CD4-positive, alpha-beta T cell treated with Interleukin-17A for 4 hours (primary cell): ENCODE measurements at regions not wholly inside any gene's neighbourhood (a gene's known extent, or its start where the extent isn't known, plus 50 kb on each side); places are given as distances from the start of the nearest gene placed in this dataset.

Experiments used
- DNase-seq: peaks from one replicate; pipeline ENCODE4 v3.0.0-alpha.2; 2020; ENCODE audit warnings: mixed read lengths

DNA sequence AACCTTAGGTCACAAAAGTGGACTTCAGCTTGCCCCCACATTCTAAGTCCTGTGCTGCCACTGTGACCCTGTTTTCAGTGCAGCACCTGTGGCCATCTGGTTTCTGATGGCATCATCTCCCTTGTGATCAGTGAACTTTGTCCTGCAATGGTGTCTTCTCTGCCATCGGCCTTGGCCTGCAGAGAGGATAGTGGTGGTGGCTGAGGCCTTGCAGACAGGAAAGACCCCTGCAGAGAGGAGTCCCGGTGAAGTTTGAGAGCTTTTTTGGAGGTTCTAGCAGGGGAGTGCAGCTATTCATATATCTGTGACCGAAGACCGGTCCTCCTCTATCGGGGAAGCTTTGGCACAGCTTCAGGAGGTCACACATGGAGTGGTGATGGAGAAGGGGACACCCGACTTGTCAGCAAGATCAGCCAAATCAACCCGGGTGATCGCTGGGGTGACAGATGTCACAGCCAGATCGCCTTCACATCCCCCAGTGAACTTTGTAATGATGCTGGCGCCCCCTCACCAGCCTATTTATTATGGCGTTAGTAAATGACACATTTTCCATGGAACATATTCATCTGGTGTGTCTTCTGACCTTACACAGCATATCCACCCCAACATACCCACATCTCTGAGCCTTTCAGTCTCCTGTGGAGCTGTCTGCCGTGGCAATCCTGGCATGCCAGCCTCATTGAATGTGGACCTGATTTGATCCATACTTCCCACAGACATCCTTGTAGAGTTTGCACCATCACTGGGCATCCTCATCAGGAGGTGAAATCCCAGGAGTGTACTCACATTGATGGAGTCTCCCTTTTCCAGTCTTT is 136.1 kb downstream of the PAPOLA start:
- DNase-seq, result no peak

DNA sequence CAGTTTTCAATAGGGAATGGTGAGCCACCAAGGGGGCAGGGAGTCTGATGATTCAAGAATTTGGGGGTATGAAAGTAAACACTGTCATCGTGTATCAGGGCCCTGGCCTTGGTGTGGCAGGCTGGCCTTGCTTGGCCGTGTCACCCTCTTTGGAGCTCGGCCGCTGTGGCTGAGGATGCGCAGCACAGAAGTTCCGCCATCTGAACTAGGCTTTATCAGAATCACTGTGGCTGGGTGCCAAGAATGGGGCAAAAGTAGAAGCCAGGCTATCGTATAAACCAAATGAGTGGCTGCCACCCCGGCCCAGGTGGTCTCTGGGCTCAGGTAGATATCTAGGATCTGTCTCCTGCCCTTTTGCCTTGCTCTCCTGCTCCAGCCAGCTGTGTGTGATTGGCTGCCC is 137.4 kb downstream of the PAPOLA start:
- no peak for DNase-seq

DNA sequence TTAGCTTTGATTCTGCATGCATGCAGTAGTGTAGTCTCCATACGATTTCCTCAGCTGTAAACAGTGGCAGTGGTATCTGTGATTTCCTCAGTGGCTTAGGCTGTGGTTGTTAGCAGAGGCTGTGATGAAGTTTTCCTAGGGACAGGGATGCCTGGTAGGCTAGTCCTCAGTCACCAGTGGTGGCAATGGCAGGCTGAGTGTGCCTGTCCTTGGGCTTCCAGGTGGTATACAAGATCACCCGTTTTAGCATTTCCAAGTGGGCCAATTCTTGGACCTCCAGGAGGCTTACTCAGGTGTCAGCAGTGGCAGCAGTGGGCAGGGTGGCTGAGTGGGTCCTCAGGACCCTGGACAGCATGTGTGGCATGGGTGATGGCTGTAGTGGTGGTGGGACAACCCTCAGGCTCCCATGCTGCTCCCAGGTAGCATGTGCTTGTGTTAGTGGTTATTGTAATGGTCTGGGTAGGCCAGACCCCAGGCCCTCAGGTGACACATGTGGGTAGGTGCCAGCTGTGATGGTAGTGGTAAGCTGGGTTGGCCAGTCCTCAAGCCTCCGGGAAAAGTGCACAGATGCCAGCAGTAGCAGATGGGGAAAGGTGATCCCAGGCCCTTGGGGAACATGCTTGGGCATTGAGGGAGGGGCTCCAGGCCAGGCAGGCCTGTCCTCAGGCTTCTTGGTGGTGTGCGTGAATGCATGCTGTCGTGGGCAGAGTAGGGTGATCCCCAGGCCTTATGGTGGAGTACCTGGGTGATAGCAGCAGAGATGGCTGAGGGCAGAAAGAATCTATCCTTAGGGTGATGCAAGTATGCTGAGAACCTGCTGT is 146.5 kb downstream of the PAPOLA start:
- no peak for DNase-seq

DNA sequence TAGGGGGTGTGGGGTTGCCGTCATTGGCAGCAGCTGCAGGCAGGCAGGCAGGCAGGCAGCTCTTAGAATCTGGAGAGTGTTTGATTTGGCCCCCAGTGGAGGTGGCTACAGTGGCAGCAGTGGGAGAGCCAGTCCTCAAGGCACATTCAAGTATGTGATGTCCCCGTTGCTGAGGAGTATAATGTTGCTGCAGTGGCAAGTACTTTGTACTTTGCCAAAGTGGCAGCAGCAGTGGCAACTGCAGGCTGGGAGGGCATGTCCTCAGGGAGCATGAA is 147.1 kb downstream of the PAPOLA start:
- no peak for DNase-seq

DNA sequence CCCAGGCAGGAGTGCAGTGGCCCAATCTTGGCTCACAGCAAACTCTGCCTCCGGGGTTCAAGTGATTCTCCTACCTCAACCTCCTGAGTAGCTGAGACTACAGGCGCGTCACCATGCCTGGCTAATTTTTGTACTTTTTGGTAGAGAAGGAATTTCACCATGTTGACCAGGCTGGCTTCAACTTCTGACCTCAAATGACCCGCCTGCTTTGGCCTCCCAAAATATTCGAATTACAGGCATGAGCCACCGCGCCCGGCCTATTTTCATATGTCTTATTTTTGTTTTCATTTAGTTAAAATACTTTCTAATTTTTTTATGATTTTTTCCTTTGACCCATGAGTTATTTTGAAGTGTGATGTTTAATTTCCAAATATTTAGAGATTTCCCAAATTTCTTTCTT is 143.6 kb upstream of the VRK1 start:
- DNase-seq, result no peak

DNA sequence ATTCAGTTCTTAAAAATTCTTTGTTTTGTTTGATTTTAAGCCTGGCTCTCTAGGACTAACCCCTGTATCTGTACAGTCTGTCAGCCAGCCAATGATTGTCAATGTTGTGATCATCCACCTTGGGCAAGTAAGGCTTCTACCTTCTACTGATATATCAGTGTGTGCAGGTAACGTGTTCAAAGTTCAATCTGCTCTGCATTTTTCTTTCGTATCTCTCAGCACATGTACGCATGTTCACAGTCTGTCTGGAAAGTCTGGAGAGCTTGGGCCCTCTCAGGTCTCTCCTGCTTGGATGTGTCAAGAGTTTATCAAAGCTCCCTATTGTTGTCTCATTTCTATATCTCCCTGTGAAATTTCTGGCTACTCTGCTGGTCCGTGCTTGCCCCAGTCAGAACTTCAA is 138.6 kb upstream of the VRK1 start:
- DNase-seq, result no peak

DNA sequence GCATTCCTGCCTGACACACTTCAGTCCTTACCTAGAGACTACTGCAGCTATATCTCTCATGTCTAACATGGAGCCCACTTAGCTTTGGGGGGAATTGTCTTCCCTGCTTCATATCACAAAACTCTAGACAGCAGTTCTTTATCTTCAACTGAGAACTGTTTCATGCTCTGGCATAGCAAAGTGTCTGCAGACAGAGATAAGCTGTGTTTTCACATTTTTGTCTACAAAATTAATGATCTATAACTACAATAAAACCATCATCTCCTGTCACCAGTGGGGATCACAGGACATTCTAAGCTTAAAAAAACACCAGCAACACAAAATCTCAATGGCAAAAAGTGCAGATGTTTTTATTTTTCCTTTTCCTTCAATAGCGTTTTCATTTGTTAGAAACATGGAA is 137.1 kb upstream of the VRK1 start:
- DNase-seq, result no peak

DNA sequence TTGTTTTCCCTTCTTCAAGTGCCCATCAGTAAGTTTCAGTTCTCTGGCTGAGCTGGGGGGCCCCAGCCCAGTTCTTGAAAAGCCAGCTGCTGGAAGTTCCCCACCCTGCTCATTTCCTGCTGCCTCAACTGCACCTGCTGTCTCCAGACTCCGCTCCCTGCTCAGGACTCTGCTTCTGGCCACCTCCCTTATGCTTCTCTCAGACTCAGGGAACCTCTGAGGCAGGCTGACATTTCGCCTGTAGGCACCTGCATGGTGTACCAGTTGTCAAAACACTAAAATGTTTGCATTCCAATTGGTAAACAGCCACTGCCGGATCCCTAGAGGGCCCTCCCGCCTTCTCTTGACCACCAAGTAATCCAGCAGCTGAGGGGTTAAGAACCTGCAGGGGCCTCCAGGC is 136.5 kb upstream of the VRK1 start:
- DNase-seq, result no peak

DNA sequence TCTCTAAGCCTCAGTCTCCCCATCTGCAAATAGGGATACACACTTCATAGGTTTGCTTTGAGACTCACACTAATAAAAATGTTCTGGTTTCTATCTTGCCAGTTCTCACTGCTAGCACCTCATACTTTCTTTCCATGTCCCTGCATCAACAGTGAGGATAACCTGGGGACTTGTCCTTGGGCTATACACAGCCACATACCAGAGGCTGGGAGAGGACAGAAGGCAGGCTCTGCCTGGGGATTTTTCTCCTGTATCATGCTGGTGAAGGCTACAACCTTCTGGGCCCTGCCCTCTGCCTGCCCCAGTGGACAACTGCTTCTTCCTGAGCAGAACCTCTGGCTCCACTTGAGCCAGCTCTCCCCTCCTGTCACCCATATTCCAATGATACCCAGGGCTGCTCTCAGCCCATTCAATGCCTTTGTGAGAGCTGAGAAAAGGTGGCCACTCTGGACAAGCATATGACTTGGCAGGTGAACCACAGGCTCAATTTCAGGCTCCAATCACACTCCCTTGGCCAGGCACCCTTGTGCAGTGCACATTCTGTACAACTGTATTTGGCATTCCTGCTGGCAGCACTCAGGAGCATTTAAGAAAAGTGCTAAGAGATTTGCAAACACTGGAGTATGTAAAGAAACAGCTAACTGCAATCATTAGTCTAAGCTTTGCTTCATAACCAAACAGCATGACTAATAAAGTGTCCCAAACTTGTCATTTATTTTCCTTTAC is 135.8 kb upstream of the VRK1 start:
- no peak for DNase-seq

DNA sequence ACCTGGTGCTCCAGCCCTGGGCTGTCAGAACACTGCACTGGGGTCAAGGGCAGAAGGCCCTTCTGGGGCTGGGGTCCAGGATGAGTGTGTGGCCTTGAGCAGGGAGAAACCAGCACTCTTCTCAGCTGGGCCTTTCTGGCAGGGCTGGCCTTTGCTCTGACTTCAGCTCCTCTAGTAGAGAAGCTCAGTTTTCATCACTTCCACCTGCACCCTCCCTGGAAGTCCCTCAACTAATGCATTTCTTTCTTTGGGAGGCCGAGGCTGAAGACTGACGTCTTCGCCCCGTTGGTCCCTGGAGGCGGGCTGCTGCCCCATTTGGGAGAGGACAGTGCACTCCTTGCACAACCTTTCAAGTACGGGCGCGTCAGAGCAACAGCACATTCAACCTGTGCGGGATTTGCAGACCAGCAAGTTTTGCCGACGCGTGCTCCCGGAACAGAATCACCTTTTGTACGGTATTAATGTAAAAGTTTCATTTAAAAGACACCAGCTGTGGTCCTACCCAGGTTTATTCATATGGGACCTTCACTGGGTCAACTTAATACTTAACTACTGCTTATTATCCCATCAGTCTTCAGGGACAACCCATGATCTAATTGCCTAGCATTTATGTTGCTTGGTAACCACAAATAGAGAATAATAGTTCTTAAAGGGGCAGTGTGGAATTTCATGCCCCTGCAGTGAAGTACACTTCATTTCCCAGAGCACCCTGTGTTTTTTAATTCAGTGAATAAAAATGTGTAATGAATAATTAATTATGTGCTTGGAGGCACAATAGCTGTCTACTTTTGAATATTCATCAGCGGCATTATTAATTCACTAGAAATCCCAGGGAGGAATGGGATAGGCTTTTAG is 134.8 kb upstream of the VRK1 start:
- no peak for DNase-seq

DNA sequence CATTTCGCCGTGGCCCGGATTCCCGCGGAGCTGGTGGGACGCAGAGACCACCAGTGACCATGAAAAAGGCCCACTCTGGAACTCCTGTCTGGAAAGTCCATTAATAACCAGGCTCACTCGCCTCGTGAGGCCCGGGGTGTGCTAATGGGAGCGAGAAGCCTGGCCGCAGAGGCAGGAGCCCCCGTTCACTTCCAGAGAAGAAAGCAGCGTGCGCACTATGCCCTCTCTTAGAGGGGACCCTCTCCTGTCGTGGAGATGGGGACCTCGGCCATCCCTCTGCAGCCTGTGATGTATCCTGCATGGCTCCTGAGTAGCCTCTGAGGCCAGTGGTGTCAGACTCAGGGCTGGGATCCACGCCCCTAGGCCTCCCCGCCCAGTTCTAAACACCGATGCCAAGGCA is 134.1 kb upstream of the VRK1 start:
- DNase-seq, result no peak

DNA sequence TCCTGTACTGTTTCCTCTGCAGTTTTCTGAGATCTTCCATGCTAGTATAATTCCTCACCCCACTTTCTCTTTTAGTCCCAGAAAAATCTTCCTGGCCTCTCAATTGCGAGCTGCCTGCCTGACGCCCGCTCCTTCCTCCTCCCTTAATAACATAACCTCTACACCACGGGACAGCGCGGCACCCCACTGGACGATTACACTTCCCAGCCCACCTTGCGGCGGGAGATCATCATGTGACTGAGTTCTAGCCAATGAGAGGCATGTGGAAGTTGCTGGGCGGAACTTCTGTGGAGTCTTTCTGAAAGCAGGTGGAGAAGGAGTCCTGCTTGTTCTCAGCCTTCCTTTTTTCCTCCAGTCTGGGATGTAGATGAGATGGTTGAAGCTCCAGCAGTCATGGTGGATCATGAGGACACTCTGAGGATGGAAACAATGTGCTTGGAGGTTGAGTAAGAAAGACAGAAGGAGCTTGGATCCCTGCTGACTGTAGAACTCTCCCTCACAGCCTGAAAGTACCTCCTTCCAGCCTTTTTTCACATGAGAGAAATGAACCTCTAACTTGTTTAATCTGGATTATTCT is 133.6 kb upstream of the VRK1 start:
- no peak for DNase-seq

DNA sequence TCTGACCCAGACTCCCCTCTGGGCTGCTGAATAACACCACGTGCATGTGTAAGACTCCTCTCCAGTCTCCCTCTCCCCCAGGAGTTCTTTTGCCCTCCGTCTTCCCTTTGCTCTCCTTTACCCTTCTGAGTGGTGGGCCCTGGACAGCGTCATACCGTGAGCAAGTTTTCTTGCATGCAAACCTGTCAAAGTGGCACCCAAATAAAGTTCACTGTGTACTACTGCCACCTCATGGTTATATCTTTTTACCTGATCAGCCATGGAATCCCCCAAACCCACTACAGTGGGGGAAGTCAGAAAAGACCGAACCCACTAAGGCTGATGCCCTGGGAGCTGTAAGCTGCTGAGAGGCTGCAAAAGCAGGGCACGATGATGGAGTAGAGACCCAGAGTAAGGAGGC is 131.1 kb upstream of the VRK1 start:
- no peak for DNase-seq

DNA sequence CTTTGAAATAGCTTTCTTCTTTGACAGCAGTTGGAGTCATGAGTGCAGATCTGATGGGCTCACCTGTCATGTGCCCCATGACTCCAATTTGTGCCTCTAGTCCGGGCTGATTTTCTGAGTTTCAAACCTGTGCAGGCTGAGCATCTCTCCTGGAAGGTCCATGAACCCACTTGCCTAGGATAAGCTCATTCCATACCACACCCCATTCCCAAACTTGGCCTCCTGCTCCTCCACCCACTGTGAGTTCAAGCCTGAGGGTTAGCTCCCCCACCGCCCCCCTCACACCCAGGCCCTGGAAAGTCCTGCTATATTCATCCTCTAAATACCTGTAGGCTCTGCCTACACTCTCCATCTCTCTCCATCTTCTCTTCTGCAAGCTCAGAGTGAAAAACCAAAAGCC is 126.8 kb upstream of the VRK1 start:
- no peak for DNase-seq

DNA sequence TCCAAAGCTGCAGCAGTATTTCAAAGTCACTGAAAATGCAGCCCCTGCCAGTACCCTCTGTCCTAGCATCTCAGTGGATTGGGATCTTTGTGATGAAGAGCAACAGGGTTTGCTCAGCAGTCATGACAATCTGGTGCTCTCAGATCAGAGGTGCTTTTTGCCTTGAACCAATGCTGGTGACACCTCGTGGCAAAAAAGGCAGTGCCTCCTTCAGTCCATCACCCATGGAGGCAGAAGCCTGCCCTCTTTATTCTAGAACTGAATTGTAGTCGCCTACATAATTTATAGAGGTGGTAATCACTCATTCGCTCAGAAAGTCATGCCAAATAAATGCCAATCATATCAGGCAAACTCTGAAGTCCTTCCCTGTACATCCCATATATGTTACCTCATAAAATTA is 126.0 kb upstream of the VRK1 start:
- DNase-seq, result no peak

DNA sequence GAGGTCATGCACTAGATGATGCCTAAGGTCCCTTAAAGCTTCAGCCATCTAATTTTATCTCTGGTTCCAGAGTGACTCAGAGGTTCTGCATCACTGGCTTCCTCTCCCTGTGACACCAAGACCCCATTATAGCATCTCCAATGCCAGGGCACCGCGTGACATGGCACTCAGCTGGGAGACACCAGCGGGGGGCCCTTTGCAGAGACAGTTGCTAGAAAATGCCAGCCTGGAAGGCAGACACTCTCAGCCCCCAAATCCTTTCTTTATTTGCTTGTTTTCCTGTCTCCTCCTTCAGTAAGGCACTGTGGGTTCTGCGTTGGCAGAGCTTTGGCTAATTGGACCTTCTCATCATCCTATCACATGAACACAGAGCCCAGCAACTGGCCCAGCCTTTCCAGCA is 123.5 kb upstream of the VRK1 start:
- DNase-seq, result no peak

DNA sequence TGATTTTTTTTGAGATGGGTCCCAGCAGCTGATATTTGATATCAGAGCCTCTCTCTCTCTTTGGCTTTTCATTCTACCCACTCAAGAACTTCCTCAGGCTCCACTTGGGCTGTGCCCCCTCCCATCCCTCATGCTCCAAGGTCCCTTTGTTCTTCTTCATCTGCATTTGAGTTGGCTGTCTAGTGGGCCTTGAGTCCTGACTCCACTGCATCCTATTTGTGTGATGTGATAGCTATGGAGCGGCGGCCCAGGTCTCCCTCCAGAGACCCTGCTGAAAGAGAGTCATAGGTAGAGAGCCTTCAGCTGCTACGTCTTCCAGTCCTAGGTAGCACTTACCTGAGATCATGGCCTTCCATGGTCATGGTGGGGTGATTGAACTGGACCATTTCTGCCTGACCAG is 123.1 kb upstream of the VRK1 start:
- DNase-seq, result no peak

DNA sequence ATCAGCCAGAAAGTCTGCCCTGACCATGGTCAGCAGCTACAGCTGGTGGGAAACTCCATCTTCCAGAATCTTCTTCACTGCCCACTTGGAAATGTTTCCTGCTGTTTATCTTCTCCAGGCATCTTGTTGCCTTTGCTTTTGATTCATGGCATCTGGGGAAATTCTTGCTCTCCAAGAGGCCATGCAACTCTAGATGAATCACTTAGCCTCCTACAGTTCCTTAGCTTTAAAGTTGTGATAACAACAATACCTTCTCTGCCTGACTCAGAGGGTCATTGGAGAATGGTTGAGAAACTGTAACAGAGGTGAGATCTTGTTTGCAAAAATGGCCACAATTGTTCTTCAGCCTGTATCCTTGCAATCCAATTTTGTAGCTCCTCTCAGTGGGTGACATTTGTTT is 121.0 kb upstream of the VRK1 start:
- no peak for DNase-seq

DNA sequence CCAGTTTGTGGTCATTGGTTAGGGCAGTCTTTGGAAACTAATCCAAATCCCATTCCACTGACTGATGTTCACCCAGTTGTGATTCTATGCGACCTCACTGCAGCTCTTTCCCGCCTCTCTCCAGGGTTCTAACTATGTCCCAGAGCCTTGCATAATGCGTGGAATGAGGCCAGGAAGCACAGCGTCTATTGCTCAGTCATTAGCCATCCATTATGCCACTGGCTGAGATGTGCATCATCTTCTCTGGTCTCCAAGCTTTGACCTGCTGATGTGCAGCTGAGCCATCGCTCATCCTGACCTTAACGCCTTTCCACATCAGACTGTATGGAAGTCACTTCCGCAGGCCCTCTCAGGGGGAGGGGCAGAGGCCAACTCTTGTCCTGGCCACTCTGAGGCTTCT is 115.4 kb upstream of the VRK1 start:
- no peak for DNase-seq

DNA sequence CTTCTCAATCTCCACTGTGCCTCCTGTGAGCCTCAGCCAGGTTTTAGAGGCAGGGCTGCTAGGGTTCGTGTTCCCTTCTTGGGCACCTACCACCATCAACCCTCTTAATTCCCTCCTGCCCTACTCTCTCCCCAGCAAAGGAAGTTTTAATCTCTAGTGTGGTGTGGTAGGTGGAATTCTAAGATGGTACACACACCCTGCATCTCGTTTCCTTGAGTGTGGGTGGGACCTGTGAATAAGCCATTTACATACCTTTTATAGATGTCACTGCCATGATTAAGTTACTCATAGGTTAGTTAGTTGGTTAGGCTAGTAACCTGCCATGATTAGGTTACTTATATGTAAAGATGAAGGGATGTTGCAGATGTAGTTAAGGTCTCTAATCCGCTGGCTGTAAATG is 114.8 kb upstream of the VRK1 start:
- DNase-seq, result no peak

DNA sequence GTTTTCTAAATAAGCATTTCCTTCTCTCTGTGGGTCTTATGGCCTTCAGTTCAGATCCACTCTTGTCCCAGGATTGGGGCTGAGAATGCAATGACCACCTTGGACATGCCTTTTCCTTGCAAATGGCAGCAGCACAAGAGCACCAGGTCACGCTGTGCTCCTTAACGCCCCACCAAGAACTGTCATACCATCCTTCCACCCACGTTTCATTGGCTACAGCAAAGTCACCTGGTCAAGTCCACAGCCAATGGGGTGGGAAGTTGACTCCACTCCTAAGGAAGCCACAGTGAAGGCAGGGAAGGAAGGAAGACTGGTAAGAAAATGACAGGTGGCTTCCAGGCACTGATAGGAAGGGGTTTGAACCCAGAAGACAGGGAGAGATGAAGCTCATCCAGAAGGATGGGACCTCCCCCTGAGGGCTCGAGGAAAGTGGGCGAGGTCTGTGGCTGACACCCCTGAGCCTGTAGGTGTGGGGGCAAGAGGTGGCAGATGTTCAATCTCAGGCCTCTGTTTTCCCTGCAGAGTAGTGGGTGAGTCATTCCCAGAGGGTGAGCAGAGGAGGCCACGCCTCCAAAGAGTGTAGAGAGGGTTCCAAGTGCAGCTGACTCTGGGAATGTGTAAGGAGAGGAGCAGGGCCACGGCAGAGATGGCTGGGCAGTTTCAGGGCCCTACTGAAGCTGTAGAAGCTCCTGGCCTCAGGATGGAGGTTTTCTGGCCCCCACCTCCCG is 113.5 kb upstream of the VRK1 start:
- DNase-seq, result no peak

DNA sequence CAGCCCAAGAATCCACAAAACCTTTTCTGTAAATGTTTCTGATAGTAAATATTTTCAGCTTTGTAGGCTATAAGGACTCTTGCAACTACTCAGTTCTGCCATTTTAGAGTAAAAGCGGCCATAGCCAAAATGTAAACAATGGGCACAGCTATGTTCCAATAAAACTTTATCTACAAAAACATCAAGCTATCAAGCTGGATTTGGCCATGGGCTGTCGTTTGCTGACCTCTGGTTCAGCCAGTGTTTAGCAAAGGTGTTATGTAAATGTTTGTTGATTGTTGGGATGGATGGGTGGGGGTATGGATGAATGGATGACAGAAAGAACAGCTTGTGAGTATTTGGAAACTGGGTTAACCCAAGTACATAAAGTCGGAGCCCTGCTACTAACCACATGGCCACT is 111.1 kb upstream of the VRK1 start:
- DNase-seq, result no peak
